Activated CD4-positive, alpha-beta T cell treated with anti-CD3 and anti-CD28 coated beads, Interleukin-10, Interleukin-2, amounts not matched to agents 100 ng/mL and 50 ng/mL, durations not matched to agents 16 hours and 8 hours (primary cell): ENCODE measurements at regions not wholly inside any gene's neighbourhood (a gene's known extent, or its start where the extent isn't known, plus 50 kb on each side); places are given as distances from the start of the nearest gene placed in this dataset.

Experiments used
- DNase-seq: peaks from one replicate; pipeline ENCODE4 v3.0.0-alpha.2; 2020

GRCh38 chr13:90673746-90674145, 673.7 kb upstream of the MIR17HG start:
- DNase-seq, result no peak

DNA sequence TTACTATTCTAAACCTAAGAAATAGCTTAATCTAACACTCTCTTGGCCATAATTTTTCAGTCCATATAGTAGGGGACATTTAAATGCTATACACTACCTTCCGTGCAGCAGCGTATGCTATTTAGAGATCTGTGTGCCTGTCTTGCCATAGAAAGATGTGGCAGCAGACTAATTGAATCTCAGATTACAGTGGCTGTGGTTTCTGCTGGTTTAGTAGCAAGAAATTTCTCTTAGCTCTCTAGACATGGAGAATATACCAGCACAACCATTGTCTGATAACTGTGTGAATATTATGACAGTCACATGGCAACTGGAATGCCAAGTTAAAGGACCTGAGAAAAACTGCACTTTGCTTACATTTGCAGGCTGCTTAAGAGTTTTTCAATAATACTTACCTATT, 672.4 kb upstream of the MIR17HG start:
- no peak for DNase-seq

- DNase-seq, result no peak
These were observed 666.7 kb upstream of the MIR17HG start for GRCh38 chr13:90680826-90681225.

- no peak for DNase-seq
These were observed 663.8 kb upstream of the MIR17HG start for GRCh38 chr13:90683711-90684131.

DNA sequence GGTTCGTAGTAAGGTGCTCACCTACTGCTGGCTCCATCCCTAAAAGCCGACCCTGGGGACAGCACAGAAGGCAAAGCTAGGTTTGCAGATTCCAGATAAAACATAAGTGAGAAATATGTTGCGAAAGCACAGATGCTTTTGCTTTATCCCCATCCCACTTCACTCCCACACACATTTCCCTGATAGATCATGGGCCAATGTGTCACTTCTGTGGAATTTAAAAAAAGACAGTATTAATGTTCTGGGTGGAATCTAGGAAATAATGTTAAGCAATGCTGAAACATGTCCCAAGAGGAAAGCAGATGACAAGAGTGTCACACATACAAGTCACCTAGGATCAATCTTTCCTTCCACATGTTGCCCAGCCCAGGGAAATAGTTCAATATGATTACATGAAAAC, 661.0 kb upstream of the MIR17HG start:
- no peak for DNase-seq

DNA sequence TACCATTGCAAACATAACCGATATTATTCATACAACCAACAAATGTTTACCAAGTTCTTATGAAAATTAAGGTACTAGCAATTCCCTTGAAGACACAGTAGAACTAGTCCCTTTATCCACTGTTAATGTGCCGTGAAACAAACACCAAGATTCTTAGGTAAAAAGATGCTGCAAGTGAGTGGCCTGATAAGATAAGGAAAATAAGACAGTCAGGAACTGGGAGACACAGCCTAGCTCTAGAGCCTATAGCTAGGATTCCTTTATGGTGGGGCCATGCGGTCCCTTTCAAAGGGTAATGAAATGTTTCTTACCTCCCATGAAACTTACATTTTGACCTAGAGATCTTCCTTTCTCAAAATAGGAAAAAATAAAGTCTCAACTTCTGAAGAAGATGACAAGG, 658.4 kb upstream of the MIR17HG start:
- no peak for DNase-seq

- no peak for DNase-seq
These were observed 656.9 kb upstream of the MIR17HG start for GRCh38 chr13:90690458-90691080.

GRCh38 chr13:90696254-90696653, 651.2 kb upstream of the MIR17HG start:
- DNase-seq, result no peak

DNA sequence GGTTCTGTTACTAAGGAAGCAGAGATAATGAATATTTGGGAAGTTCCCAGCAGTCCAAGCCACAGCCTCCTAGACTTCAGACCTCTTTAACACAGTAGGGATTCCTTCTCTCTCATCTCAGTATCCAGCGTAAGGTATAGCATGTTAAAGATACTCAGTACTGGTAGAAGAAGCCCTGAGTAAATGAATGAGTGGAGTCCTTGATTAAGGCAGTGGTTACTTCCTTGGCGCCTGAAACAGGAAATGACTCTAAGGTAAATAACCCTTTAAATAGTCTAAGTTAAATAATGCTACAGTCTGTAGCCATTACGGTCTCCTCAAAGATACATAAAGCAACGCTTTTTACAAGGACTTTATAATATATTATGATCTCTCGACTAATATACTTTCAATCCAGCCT, 650.8 kb upstream of the MIR17HG start:
- no peak for DNase-seq

- DNase-seq, result no peak
These were observed 647.1 kb upstream of the MIR17HG start for GRCh38 chr13:90700340-90700739.

- no peak for DNase-seq
These were observed 646.2 kb upstream of the MIR17HG start for GRCh38 chr13:90701264-90701663.

- no peak for DNase-seq
These were observed 645.4 kb upstream of the MIR17HG start for GRCh38 chr13:90702050-90702449.

GRCh38 chr13:90706631-90707030, 640.9 kb upstream of the MIR17HG start:
- no peak for DNase-seq

- DNase-seq, result no peak
These were observed 639.4 kb upstream of the MIR17HG start for GRCh38 chr13:90708128-90708527.

DNA sequence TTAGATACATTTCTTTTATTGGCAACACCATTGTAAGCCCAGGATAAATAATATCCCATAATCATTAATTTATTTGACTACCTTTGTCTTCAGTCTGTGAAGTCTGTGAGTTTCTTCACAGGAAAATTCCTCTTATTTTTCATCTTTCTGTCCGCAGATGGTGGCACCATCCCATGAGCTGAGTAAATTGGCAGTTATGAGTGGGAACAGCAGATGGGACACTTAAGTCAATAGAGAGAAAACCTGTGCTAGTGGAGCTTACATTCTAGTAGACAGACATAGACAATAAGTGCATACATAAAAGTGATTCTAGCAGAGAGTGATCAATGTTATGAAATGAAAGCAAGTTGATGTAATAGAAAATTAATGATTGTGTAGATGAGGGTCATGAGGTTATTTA, 638.2 kb upstream of the MIR17HG start:
- no peak for DNase-seq

GRCh38 chr13:90710164-90710759, 637.2 kb upstream of the MIR17HG start:
- no peak for DNase-seq

- DNase-seq, result no peak
These were observed 633.9 kb upstream of the MIR17HG start for GRCh38 chr13:90713441-90714133.

GRCh38 chr13:90715485-90715884, 632.0 kb upstream of the MIR17HG start:
- DNase-seq, result no peak

DNA sequence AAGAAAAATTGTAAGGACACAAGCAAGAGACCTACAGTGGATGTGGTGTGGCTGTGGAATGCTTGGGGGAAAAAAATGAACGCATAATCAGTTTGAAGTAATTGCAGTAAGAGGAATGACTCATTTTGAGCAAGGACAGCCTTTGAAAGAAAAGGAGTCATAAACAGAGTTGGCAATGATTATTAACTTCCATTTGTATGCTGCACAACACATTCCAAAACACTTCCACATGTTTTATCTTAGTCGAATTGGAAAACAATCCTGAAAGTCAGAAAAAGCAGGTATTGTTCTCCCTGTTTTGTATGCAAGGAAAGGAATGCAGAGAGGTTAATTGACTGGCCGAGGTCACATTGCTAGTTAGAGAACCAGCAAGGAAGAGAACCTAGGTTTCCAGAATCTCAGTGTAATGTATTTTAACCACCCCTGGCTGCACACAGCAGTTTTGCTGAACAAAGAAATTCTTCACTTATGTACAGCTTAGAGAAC, 630.0 kb upstream of the MIR17HG start:
- DNase-seq, result no peak

DNA sequence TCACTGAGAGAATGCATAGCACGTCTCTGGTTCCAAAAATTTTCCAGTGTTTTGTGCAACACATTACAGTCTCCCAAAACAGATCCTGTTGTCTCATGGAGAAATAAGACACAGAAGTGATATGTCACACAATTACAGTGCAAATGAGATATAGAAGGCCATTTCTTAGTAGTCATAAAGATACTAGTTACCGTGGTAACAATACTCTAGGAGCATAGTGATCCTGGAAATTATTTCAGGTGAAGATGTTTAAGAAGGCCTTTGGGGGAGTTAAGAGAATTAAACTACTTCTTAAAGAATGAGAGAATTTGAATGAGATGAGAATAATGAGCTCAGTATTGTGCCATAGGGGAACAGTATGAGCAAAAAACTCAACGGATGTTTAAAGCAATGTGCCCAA, 628.0 kb upstream of the MIR17HG start:
- DNase-seq, result no peak

DNA sequence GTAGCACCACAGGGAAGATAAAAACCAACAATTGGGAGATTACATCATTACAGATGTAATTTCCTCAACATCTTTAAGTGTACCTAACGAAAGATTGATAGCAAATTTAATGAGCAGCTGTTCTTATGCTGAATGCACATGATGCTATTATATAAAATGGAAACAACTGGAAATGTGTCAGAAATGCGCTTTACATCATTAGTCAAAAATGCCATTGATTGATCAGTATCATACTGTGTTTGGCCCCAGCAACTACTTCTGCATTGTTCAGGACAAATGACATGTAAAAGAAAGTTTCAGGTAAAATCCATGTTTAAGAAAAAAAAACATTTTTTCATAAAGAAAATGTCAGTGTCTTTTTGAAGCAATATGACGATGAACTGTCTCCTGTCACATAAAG, 625.5 kb upstream of the MIR17HG start:
- DNase-seq, result no peak

DNA sequence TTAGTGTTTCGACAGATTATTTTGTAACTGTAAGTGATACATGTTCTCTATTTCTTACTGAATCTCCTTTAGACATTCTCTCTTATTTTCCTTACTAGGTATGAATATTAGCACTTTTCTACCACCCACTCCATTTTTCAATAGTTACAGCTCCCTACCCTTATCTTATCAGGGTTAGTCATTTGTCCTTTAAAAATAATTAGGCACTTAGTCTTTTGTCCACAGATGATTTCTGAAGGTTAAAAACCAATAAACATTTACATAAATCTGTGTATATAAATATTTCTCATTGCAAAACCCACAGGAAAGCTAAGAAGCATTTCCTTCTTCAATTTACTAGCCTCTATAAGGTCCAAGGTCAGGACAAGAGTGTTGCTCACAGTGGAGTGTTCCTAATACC, 624.1 kb upstream of the MIR17HG start:
- no peak for DNase-seq

GRCh38 chr13:90726375-90726774, 621.1 kb upstream of the MIR17HG start:
- no peak for DNase-seq

DNA sequence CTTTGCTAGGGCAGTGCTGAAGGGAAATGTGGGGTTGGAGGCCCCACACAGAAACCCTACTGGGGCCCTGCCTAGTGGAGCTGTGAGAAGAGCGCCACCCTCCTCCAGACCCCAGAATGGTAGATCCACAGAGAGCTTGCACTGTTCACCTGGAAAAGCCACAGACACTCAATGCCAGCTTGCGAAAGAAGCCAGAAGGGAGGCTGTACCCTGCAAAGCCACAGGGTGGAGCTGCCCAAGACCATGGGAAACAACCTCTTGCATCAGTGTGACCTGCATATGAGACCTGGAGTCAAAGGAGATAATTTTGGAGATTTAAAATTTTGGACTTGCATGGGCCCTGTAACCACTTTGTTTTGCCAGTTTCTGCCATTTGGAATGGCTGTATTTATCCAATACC, 615.4 kb upstream of the MIR17HG start:
- DNase-seq, result no peak
